Neural progenitor cell (in vitro differentiated cells): ENCODE measurements at regions not wholly inside any gene's neighbourhood (a gene's known extent, or its start where the extent isn't known, plus 50 kb on each side); places are given as distances from the start of the nearest gene placed in this dataset.

ENCODE experiments used
- CTCF ChIP-seq: fragments of 200-600 bp; sonication (generic); IDR thresholded peaks from 2 replicates; pipeline ENCODE4 v1.5.1; 2017; ENCODE audit warnings: antibody characterized with exemption, mild to moderate bottlenecking
- EZH2 ChIP-seq: fragments of 200-600 bp; sonication (generic); IDR thresholded peaks from 2 replicates; pipeline ENCODE4 v1.6.1; 2017; ENCODE audit warnings: antibody characterized with exemption, mild to moderate bottlenecking, moderate library complexity
- EZH2phosphoT487 ChIP-seq: fragments of 200-600 bp; sonication (generic); IDR thresholded peaks from 2 replicates; pipeline ENCODE4 v1.6.1; 2017; ENCODE audit warnings: antibody characterized with exemption

- no peak for TF ChIP-seq EZH2
- no peak for TF ChIP-seq CTCF
- TF ChIP-seq EZH2phosphoT487: no peak
These were observed 84.8 kb upstream of the FICD start for GRCh38 chr12:108430245-108430644.
